ENCODE measurements at regions not wholly inside any gene's neighbourhood (a gene's known extent, or its start where the extent isn't known, plus 50 kb on each side); places are given as distances from the start of the nearest gene placed in this dataset.
A peak's percentile ranks its signal among the peaks of the same experiment; 100 is the strongest.

DNA sequence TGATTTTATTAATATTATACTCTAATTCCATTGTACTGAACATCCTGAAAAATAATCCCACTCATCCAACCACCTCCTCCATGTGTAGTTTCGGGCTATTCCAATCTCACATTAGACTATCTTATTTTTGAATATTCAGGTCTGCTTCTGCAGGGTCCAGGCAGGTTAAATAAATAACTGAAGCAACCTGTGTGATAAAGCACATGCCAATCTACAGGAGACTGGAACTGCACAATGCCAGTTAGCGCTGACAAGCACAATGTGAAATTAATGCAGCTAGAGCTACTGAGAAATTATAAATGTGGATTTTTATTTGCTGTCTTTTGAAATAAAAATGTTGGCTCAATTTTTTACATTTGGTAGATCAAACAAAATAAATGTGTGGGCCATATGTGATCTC lies 540.1 kb upstream of the ATXN8OS start:
- DNase-seq, result no peak

GRCh38 chr13:69566104-69566716 lies 541.4 kb upstream of the ATXN8OS start:
- DNase-seq, result no peak

DNA sequence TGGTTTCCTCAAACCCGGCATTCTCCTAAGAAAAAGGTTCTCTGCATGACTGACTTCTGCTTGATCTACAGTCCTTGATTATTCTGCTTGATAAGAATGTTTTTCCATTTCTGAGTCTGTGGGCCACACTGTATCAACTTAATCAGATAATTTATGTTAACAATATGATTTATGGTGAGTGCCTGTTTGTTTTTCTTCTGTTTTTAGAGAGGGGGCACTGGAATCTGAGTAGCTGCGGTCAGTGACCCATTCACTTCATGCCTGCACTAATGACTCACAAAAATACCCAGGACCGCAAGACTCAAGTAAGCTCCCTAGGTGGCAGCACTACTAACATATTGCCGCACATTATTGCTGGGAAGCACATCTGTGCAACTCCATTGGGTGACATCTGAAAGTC lies 542.3 kb upstream of the ATXN8OS start:
- DNase-seq, result peak; percentile 14

DNA sequence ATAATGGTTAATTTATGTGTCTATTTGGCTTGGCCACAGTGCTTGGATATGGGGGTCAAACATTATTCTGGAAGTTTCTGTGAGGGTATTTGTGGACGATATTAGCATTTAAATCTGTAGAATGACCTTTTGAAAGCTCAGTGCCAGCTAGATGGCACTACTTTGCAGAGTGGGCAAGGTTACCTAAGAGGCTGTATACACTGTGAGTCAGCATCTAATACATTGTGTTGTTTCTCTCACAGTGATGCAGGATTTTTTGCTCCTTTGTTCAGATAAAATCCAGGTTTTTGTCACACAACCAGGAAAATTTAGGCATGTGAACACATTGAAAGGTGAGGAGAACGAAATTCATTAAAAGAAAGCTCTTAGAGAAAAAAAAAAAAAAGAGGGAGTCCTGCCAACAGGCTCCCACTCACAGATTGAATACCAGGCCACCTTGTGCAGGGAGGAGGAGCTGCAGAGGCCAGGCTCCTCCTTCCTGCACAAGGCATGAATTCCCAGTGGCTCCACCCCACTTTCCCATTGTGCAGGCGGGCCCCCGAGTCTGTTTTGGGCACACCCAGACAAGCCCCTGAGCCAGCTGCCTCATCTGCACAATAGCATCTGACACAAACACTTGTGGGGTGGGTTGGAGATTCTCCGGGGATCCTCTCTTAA lies 551.0 kb upstream of the ATXN8OS start:
- DNase-seq, result no peak

DNA sequence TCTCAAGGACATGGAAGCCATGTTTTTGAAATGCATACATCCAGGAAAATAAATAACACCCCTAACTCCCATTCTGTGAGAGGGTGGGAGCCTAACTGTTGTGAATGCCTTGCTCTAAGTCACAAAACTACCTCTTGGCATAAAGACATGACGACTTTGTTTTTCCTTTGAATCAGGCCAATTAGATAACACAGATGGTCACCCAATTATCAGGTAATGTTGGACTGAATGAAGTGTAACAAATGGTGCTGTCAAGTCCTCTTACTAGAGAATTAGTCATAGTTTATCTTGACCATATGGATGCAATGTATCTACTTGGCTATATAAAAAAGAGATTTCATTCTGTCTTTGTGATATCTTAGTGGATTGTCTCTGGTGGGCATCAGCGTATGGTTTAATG lies 553.6 kb upstream of the ATXN8OS start:
- no peak for DNase-seq

DNA sequence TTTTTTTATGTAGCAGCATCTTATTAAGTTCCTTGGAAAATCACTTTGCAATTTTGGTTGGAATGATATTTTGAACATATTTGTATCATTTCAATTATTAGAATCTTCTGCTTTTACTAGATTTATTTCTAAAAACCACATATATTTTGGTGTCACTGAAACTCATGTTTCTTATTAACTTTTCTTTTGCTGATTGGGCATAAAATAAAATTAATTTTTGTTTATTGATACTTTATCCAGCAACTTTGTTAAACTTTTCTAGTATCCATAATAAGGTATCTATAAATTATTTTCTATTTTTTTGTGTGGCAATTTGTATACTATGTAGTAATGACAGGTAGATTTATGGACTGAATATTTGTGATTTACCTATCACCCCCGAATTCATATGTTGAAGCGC lies 556.4 kb upstream of the ATXN8OS start:
- no peak for DNase-seq

DNA sequence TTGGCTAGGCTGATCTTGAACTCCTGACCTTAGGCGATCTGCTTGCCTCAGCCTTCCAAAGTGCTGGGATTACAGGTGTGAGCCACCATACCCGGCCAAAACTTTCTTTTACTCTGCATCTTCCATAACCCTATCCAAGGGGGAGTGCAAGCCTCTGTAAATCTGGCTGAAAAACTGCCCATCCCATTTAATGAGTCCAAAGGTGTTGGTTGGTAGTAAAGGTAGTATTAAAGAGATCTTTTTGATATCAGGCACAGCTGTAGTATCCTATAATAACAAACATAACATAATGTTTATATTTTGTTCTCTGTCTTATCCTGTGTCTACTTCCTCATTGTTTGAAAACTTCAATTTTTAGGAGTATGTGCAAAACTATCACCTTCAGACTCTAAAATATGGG lies 559.8 kb upstream of the ATXN8OS start:
- DNase-seq, result no peak

GRCh38 chr13:69545551-69545950 lies 562.1 kb upstream of the ATXN8OS start:
- no peak for DNase-seq

DNA sequence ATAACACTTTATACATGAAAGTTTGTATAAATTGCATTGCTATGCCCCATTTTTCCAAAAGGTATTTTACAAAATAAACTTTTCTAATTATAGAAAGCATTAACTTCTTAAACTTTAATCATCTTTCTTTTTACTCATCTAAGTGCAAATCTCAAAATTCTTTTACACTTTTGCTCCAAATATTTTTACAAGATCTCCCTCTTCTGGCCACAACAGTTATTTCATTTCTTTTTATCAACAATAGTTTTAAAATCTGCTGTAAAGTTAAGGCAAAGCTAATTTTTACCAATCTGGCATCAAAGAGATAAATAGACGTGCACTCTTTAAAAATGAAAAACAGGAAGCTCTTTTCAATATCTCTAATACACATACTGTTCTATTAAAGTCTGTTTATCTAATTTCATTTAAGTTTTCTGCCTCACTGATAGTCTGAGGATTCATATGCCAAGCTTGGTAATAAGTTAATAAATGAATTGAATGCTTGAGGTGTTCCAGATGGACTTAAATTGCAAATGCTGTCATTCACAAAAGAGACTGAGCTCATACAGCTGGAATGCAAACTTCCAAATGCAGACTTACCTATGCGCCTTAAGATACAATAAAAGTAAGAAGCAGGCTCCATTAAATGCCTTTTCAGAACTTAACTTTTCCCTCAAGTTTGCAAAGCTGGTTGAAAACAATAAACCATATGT lies 583.0 kb upstream of the ATXN8OS start:
- peak; percentile 2 for DNase-seq

GRCh38 chr13:69496981-69497380 lies 610.6 kb upstream of the ATXN8OS start:
- DNase-seq, result no peak

GRCh38 chr13:69495096-69495495 lies 612.5 kb upstream of the ATXN8OS start:
- DNase-seq, result no peak

- DNase-seq, result no peak
Measured at GRCh38 chr13:69487576-69487975, 620.0 kb upstream of the ATXN8OS start.

GRCh38 chr13:69485991-69486592 lies 621.5 kb upstream of the ATXN8OS start:
- no peak for DNase-seq

DNA sequence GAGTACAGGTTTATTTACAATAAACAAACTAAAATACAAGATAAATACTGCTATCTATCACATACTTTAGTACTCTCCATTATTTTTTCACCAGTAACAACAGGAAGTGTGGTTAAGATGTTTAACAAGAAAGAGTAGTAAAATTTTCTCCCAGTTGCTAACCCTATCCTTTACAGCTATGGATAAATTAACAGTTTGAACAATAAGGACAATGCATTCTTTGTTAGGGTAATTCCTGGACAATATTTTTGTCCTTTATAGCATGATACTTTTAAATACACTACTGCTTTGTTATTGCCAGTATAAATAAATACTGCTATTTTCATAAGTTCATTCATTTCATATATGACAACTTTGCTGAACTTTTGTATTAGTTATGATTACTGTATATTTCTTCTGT lies 630.2 kb upstream of the ATXN8OS start:
- DNase-seq, result no peak

- peak; percentile 7 for DNase-seq
Measured at GRCh38 chr13:69474011-69474685, 633.5 kb upstream of the ATXN8OS start.

- DNase-seq, result no peak
Measured at GRCh38 chr13:69468624-69469023, 639.0 kb upstream of the ATXN8OS start.

GRCh38 chr13:69461397-69461796 lies 646.2 kb upstream of the ATXN8OS start:
- DNase-seq, result no peak

DNA sequence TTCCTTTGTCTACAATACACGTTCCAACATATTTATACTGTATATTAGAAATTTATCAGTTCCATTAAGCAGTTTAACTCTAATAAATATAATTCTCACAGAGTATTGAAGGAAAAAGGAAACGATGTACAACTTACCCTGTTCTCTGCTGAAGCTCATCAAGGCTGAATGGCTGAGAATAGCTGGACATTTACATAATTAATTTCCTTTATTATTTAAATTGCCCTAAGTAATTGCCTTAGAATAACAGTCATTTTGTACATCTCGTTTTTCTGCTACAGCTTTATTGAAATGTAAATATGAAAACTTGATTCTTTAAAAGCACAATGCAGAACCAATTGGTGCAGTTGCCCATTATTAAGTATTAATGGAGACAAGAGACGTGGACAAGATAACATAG lies 648.3 kb upstream of the ATXN8OS start:
- DNase-seq, result no peak

DNA sequence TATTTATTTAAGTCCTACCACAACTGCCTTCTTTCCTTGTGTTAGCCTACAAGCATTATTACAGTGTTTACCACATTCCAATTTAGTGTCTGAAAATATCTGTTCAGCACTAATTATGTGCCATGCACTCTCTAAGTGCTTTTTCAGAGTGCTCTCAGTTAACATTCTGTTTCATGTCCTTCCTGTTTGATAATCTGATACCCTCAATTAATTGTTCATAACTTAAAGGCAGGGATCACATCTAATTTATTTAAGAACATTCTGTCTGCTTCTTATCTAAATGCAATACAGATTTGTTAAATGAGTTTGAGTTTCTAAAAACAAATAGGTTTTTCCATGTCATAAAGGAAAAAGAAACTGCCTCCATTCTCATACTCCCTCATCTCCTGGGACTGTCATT lies 649.6 kb upstream of the ATXN8OS start:
- no peak for DNase-seq

- DNase-seq, result no peak
Measured at GRCh38 chr13:69450245-69450644, 657.4 kb upstream of the ATXN8OS start.

GRCh38 chr13:69425235-69425634 lies 682.4 kb upstream of the ATXN8OS start:
- DNase-seq, result no peak

DNA sequence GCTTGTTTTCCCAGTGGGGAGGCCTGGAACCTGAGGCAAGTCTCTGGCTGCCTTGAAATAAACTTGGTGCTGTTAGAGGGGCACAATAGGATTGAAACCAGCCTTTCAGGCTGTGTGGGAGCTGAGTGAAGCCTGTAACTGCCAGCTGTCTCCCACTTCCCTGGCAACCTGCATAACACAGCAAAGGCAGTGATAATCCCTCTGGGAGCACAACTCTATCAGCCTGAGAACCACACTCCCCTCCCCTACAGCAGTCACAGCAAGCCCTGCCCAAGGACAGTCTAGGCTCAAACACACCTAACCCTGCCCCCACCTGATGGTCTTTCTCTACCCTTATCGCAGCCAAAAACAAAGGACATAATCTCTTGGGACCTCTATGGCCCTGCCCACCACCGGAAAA lies 683.8 kb upstream of the ATXN8OS start:
- DNase-seq, result no peak

DNA sequence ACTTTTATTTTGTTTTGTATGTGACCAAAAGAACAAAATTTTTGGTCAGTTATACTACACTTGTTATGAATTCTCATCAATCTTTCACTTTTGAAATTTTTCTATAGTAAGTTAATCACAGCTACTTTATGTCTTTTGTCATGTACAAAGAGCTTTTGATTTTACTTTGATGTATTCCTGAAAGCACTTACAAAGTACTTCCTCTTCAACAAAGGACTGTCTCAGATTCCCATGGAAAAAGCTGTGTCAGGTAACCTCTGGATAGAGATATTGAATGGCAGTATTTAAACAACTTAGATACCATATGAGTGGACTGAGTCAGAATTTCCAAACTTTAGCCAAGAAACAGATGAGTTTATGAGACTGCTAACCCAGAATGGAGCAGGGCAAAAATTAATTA lies 689.3 kb upstream of the ATXN8OS start:
- no peak for DNase-seq

GRCh38 chr13:69410761-69411160 lies 696.9 kb upstream of the ATXN8OS start:
- no peak for DNase-seq

Data from fibroblast of skin of right quadriceps (primary cell).